ENCODE measurements at regions not wholly inside any gene's neighbourhood (a gene's known extent, or its start where the extent isn't known, plus 50 kb on each side); places are given as distances from the start of the nearest gene placed in this dataset.
"Not testable (repeated sequence)": the region's sequence is repeated elsewhere in the genome, so short reads cannot be mapped to it uniquely, and the experiment has no call there.

- no peak for DNase-seq (ENCODE audit: low spot score)
- intact Hi-C loops (cut with DNase I), result no loop called here
- ATAC-seq, result no peak
These were observed 176.9 kb upstream of the FZD8 start for GRCh38 chr10:35819011-35819410.

GRCh38 chr10:35817109-35817508 lies 175.0 kb upstream of the FZD8 start:
- DNase-seq (ENCODE audit: low spot score); intact Hi-C loops (cut with DNase I); ATAC-seq: not testable (repeated sequence)

GRCh38 chr10:35813219-35813618 lies 171.1 kb upstream of the FZD8 start:
- intact Hi-C loops (cut with DNase I), result no loop called here
- no peak for ATAC-seq
- no peak for DNase-seq (ENCODE audit: low spot score)

GRCh38 chr10:35808344-35808743 lies 166.2 kb upstream of the FZD8 start:
- ATAC-seq, result no peak
- intact Hi-C loops (cut with DNase I), result no loop called here
- no peak for DNase-seq (ENCODE audit: low spot score)

- ATAC-seq, result no peak
- intact Hi-C loops (cut with DNase I), result no loop called here
- DNase-seq (ENCODE audit: low spot score), result no peak
These were observed 160.9 kb upstream of the FZD8 start for GRCh38 chr10:35803046-35803445.

- no peak for ATAC-seq
- intact Hi-C loops (cut with DNase I), result no loop called here
- DNase-seq (ENCODE audit: low spot score), result no peak
These were observed 155.1 kb upstream of the FZD8 start for GRCh38 chr10:35797187-35797586.

- ATAC-seq, result no peak
- no peak for DNase-seq (ENCODE audit: low spot score)
These were observed 153.2 kb upstream of the FZD8 start for GRCh38 chr10:35795131-35795824.

GRCh38 chr10:35794703-35795102 lies 152.6 kb upstream of the FZD8 start:
- peak; percentile 28 for ATAC-seq
- intact Hi-C loops (cut with DNase I), result no loop called here

More at GRCh38 chr10:35795131-35795824, 153.2 kb upstream of the FZD8 start:
- intact Hi-C loops (cut with DNase I), result no loop called here

GRCh38 chr10:35792291-35792690 lies 150.2 kb upstream of the FZD8 start:
- intact Hi-C loops (cut with DNase I), result no loop called here
- ATAC-seq (no peak), DNase-seq (ENCODE audit: low spot score) (no peak)

More at GRCh38 chr10:35794703-35795102, 152.6 kb upstream of the FZD8 start:
- DNase-seq (ENCODE audit: low spot score), result no peak

- no peak for ATAC-seq
These were observed 147.9 kb upstream of the FZD8 start for GRCh38 chr10:35789996-35790395.

GRCh38 chr10:35784751-35785150 lies 142.7 kb upstream of the FZD8 start:
- intact Hi-C loops (cut with DNase I), result no loop called here
- ATAC-seq (no peak), DNase-seq (ENCODE audit: low spot score) (no peak)

More at GRCh38 chr10:35789996-35790395, 147.9 kb upstream of the FZD8 start:
- no peak for DNase-seq (ENCODE audit: low spot score)
- intact Hi-C loops (cut with DNase I), result no loop called here

GRCh38 chr10:35783305-35783838 lies 141.3 kb upstream of the FZD8 start:
- ATAC-seq, result no peak
- no peak for DNase-seq (ENCODE audit: low spot score)
- intact Hi-C loops (cut with DNase I), result no loop called here

- DNase-seq (ENCODE audit: low spot score) (no peak), ATAC-seq (no peak)
- intact Hi-C loops (cut with DNase I), result no loop called here
These were observed 139.5 kb upstream of the FZD8 start for GRCh38 chr10:35781643-35782035.

GRCh38 chr10:35780970-35781642 lies 139.0 kb upstream of the FZD8 start:
- intact Hi-C loops (cut with DNase I), result no loop called here
- DNase-seq (ENCODE audit: low spot score) (no peak), ATAC-seq (no peak)

GRCh38 chr10:35778306-35778705 lies 136.2 kb upstream of the FZD8 start:
- no peak for DNase-seq (ENCODE audit: low spot score)
- peak; percentile 61 for ATAC-seq
- intact Hi-C loops (cut with DNase I), result no loop called here

- DNase-seq (ENCODE audit: low spot score); intact Hi-C loops (cut with DNase I); ATAC-seq: not testable (repeated sequence)
These were observed 134.5 kb upstream of the FZD8 start for GRCh38 chr10:35776557-35776956.

GRCh38 chr10:35774109-35774508 lies 132.0 kb upstream of the FZD8 start:
- intact Hi-C loops (cut with DNase I), result no loop called here
- no peak for ATAC-seq
- DNase-seq (ENCODE audit: low spot score), result no peak

GRCh38 chr10:35770817-35771355 lies 128.8 kb upstream of the FZD8 start:
- intact Hi-C loops (cut with DNase I), result no loop called here
- no peak for DNase-seq (ENCODE audit: low spot score)
- ATAC-seq, result no peak

- DNase-seq (ENCODE audit: low spot score) (no peak), ATAC-seq (no peak)
- intact Hi-C loops (cut with DNase I), result no loop called here
These were observed 127.7 kb upstream of the FZD8 start for GRCh38 chr10:35769795-35770194.

- DNase-seq (ENCODE audit: low spot score), result no peak
- ATAC-seq, result no peak
- intact Hi-C loops (cut with DNase I), result no loop called here
These were observed 126.6 kb upstream of the FZD8 start for GRCh38 chr10:35768731-35769130.

All from sciatic nerve (tissue), 2 donors.